ENCODE measurements at regions not wholly inside any gene's neighbourhood (a gene's known extent, or its start where the extent isn't known, plus 50 kb on each side); places are given as distances from the start of the nearest gene placed in this dataset.

DNA sequence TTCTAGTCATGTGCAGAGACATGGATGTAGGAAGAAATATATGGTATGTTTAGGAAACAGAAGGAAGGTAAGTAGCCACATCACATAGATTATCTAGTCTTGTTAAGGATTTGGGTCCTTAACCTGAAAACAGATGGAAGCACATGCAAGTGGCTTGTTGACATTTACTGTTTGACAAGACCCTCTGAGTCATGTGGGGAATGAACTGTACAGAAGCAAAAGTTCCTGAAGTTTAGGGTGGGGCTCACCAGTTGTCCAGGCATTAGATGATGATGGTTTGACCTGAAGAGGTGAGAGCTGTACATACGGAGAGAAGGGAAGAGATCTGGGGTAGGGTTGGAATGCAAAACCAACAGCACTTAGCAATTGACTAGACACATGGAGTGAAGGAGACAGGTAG is 281.1 kb upstream of the GRIP1 start:
- Histone ChIP-seq H3K4me3 (ENCODE audit: low read depth in 2 of 2, low read length in 2 of 2) (no peak overlapping the region), H3K4me1 (ENCODE audit: control insufficient read depth, insufficient read depth, low read length) (no peaks in the 10 kb centered on the region), H3K27me3 (ENCODE audit: control insufficient read depth, insufficient read depth, low read length) (no peaks in the 10 kb centered on the region), H3K9me3 (ENCODE audit: control insufficient read depth, insufficient read depth, low read depth, low read length) (no peaks in the 10 kb centered on the region), H3K27ac (ENCODE audit: low read length) (no peak overlapping the region), H3K36me3 (ENCODE audit: control insufficient read depth, insufficient read depth, low read length) (no peaks in the 10 kb centered on the region)
- ATAC-seq (no peak), DNase-seq (ENCODE audit: low read depth, low spot score) (no peak)
- in situ Hi-C loops (cut with HindIII; ENCODE audit: low pct_unique_long_range_greater_than_20kb, low sequenced_read_pairs): no loop called here
- BruUV-seq (replicated peaks): no TSS peak
- POLR2A ChIA-PET: no interaction called here
- CTCF ChIA-PET: no interaction called here
- TF ChIP-seq, protein P1, sequence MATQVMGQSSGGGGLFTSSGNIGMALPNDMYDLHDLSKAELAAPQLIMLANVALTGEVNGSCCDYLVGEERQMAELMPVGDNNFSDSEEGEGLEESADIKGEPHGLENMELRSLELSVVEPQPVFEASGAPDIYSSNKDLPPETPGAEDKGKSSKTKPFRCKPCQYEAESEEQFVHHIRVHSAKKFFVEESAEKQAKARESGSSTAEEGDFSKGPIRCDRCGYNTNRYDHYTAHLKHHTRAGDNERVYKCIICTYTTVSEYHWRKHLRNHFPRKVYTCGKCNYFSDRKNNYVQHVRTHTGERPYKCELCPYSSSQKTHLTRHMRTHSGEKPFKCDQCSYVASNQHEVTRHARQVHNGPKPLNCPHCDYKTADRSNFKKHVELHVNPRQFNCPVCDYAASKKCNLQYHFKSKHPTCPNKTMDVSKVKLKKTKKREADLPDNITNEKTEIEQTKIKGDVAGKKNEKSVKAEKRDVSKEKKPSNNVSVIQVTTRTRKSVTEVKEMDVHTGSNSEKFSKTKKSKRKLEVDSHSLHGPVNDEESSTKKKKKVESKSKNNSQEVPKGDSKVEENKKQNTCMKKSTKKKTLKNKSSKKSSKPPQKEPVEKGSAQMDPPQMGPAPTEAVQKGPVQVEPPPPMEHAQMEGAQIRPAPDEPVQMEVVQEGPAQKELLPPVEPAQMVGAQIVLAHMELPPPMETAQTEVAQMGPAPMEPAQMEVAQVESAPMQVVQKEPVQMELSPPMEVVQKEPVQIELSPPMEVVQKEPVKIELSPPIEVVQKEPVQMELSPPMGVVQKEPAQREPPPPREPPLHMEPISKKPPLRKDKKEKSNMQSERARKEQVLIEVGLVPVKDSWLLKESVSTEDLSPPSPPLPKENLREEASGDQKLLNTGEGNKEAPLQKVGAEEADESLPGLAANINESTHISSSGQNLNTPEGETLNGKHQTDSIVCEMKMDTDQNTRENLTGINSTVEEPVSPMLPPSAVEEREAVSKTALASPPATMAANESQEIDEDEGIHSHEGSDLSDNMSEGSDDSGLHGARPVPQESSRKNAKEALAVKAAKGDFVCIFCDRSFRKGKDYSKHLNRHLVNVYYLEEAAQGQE (IDR thresholded peaks at IDR 0.05; ENCODE audit: insufficient read depth in 1 of 2, low read depth in 2 of 2, low read length in 1 of 2): no peak
- TF ChIP-seq, protein P2, sequence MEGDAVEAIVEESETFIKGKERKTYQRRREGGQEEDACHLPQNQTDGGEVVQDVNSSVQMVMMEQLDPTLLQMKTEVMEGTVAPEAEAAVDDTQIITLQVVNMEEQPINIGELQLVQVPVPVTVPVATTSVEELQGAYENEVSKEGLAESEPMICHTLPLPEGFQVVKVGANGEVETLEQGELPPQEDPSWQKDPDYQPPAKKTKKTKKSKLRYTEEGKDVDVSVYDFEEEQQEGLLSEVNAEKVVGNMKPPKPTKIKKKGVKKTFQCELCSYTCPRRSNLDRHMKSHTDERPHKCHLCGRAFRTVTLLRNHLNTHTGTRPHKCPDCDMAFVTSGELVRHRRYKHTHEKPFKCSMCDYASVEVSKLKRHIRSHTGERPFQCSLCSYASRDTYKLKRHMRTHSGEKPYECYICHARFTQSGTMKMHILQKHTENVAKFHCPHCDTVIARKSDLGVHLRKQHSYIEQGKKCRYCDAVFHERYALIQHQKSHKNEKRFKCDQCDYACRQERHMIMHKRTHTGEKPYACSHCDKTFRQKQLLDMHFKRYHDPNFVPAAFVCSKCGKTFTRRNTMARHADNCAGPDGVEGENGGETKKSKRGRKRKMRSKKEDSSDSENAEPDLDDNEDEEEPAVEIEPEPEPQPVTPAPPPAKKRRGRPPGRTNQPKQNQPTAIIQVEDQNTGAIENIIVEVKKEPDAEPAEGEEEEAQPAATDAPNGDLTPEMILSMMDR (IDR thresholded peaks at IDR 0.05): no peak
- TF ChIP-seq TCF7L2 (IDR thresholded peaks at IDR 0.05; ENCODE audit: low read depth, low read length): no peak
- TF ChIP-seq SIN3A (IDR thresholded peaks at IDR 0.05; ENCODE audit: borderline replicate concordance, insufficient read depth, low read depth, low read length): no peak
- no peak for TF ChIP-seq POLR2AphosphoS5 (IDR thresholded peaks at IDR 0.05; ENCODE audit: low read depth, low read length)
- intact Hi-C loops (cut with micrococcal nuclease; ENCODE audit: unreplicated experiment): no loop called here

DNA sequence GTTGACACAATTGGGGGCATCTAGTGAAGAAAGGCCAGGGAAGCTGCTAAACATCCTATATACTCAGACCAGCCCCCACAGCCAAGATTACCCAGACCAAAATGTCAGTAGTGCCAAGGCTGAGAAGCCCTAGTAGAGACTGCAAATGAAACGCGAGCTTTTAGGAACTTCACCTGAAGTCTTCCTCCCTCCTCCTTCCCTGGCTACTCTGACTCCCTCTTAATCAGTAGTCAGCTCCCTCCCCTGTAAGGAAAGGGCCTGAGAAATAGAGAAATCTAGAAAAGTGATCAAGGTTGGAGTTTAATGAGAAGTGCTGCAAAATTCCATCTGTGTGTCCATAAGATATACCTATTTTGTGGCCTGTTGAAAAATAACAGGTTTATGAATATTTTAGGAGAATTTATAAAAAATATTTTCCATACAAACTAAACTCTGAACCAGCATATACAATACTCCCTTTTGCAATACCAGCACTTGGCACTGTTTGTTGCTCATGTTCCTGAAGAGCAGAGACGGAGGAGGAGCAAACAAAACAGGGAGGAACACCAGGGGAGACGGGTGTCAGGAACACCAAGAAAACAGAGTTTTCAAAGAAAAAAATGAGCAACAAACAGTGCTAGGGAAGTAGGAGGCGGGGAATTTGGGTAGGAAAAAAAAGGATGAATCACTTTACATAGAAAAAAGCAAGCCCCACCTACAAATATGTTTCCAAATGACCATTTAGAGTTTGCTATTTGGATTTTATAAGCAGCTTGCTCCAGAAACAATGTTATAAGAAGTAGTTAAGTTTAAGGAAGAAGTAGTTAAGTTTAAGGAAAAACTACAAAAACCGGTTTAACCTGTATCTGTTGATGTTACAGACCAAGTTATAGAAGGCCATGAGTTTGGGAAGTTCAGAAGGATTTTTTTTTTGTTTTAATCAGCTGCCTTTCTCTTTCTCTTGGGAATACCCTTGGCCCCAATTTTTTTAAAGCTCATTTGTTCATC is 282.1 kb upstream of the GRIP1 start:
- TF ChIP-seq, protein P1 (IDR thresholded peaks at IDR 0.05; ENCODE audit: insufficient read depth in 1 of 2, low read depth in 2 of 2, low read length in 1 of 2): no peak
- TF ChIP-seq TCF7L2 (IDR thresholded peaks at IDR 0.05; ENCODE audit: low read depth, low read length) (no peak), POLR2AphosphoS5 (IDR thresholded peaks at IDR 0.05; ENCODE audit: low read depth, low read length) (no peak), SIN3A (IDR thresholded peaks at IDR 0.05; ENCODE audit: borderline replicate concordance, insufficient read depth, low read depth, low read length) (no peak)
- TF ChIP-seq, protein P2 (IDR thresholded peaks at IDR 0.05): no peak
- in situ Hi-C loops (cut with HindIII; ENCODE audit: low pct_unique_long_range_greater_than_20kb, low sequenced_read_pairs) (no loop called here), intact Hi-C loops (cut with micrococcal nuclease; ENCODE audit: unreplicated experiment) (no loop called here)
- ChIA-PET CTCF (no interaction called here), POLR2A (interaction anchor here (0.6 kb wide), 1 partner anchor 86 kb away, joined by 4 read pairs; no protein-coding TSS in a partner anchor)
- H3K27ac ChIP-seq (ENCODE audit: low read length): no peak overlapping the region
- no peaks in the 10 kb centered on the region for H3K27me3 ChIP-seq (ENCODE audit: control insufficient read depth, insufficient read depth, low read length)
- H3K36me3 ChIP-seq (ENCODE audit: control insufficient read depth, insufficient read depth, low read length): no peaks in the 10 kb centered on the region
- DNase-seq (ENCODE audit: low read depth, low spot score): no peak
- H3K4me1 ChIP-seq (ENCODE audit: control insufficient read depth, insufficient read depth, low read length): no peaks in the 10 kb centered on the region
- no peaks in the 10 kb centered on the region for H3K9me3 ChIP-seq (ENCODE audit: control insufficient read depth, insufficient read depth, low read depth, low read length)
- BruUV-seq (replicated peaks): no TSS peak
- ATAC-seq: no peak
- H3K4me3 ChIP-seq (ENCODE audit: low read depth in 2 of 2, low read length in 2 of 2): no peak overlapping the region

Measured in Panc1 (cell line).